Activated naive CD4-positive, alpha-beta T cell treated with anti-CD3 and anti-CD28 coated beads, Interleukin-2, amount 10 ng/mL, durations not matched to agents 7 days and 5 days (primary cell): ENCODE measurements at regions not wholly inside any gene's neighbourhood (a gene's known extent, or its start where the extent isn't known, plus 50 kb on each side); places are given as distances from the start of the nearest gene placed in this dataset.

ENCODE experiments used
- CTCF ChIA-PET: fragments of 350-600 bp; sonication (Branson Sonifier 250); formaldehyde crosslinking; loops from one replicate; lab custom pipeline; 2021; ENCODE audit warnings: antibody characterized with exemption; lab: Charles Lee
- DNase-seq: peaks from one replicate; pipeline ENCODE4 v3.0.0-alpha.2; 2020
- H3K27ac Mint-ChIP-seq: one replicate; pipeline ENCODE4 v1.8.0; 2021; ENCODE audit warnings: mild to moderate bottlenecking, moderate library complexity, mixed read lengths
- H3K27me3 Mint-ChIP-seq: one replicate; pipeline ENCODE4 v1.8.0; 2021; ENCODE audit warnings: mild to moderate bottlenecking, mixed read lengths
- H3K36me3 Mint-ChIP-seq: one replicate; pipeline ENCODE4 v1.8.0; 2021; ENCODE audit warnings: mixed read lengths
- H3K4me1 Mint-ChIP-seq: one replicate; pipeline ENCODE4 v1.8.0; 2021; ENCODE audit warnings: mixed read lengths
- H3K4me3 Mint-ChIP-seq: one replicate; pipeline ENCODE4 v1.8.0; 2021; ENCODE audit warnings: mild to moderate bottlenecking, moderate library complexity, mixed read lengths
- H3K9me3 Mint-ChIP-seq: one replicate; pipeline ENCODE4 v1.8.0; 2021; ENCODE audit warnings: mixed read lengths

- CTCF ChIA-PET = no interaction called here
- Mint-ChIP-seq H3K27ac (no peak overlapping the region), H3K9me3 (no peaks in the 10 kb centered on the region), H3K27me3 (peaks cover 10% of the 10 kb centered on the region), H3K4me3 (no peak overlapping the region), H3K4me1 (no peaks in the 10 kb centered on the region), H3K36me3 (no peaks in the 10 kb centered on the region)
- no peak for DNase-seq
These were observed 420.5 kb downstream of the MTX2 start for GRCh38 chr2:176689711-176690110.

- H3K27ac Mint-ChIP-seq = no peak overlapping the region
- H3K4me3 Mint-ChIP-seq = no peak overlapping the region
- no peaks in the 10 kb centered on the region for H3K4me1 Mint-ChIP-seq
- no peak for DNase-seq
- H3K36me3 Mint-ChIP-seq = no peaks in the 10 kb centered on the region
- no peaks in the 10 kb centered on the region for H3K9me3 Mint-ChIP-seq
- peaks cover 5% of the 10 kb centered on the region for H3K27me3 Mint-ChIP-seq
- CTCF ChIA-PET = no interaction called here
These were observed 422.2 kb downstream of the MTX2 start for GRCh38 chr2:176691471-176691870.

- peaks cover 5% of the 10 kb centered on the region for H3K27me3 Mint-ChIP-seq
- no peak overlapping the region for H3K4me3 Mint-ChIP-seq
- H3K4me1 Mint-ChIP-seq = no peaks in the 10 kb centered on the region
- H3K27ac Mint-ChIP-seq = no peak overlapping the region
- H3K36me3 Mint-ChIP-seq = no peaks in the 10 kb centered on the region
- no peak for DNase-seq
- no peaks in the 10 kb centered on the region for H3K9me3 Mint-ChIP-seq
- CTCF ChIA-PET = no interaction called here
These were observed 423.3 kb downstream of the MTX2 start for GRCh38 chr2:176692533-176692932.

- Mint-ChIP-seq H3K27ac (no peak overlapping the region), H3K36me3 (no peaks in the 10 kb centered on the region), H3K4me1 (no peaks in the 10 kb centered on the region), H3K9me3 (no peaks in the 10 kb centered on the region), H3K27me3 (no peaks in the 10 kb centered on the region), H3K4me3 (no peak overlapping the region)
- no peak for DNase-seq
- CTCF ChIA-PET = no interaction called here
These were observed 429.9 kb downstream of the MTX2 start for GRCh38 chr2:176699098-176699497.

GRCh38 chr2:176699644-176700043 is 430.4 kb downstream of the MTX2 start:
- CTCF ChIA-PET = no interaction called here
- no peaks in the 10 kb centered on the region for H3K9me3 Mint-ChIP-seq
- H3K4me1 Mint-ChIP-seq = no peaks in the 10 kb centered on the region
- DNase-seq = no peak
- H3K27ac Mint-ChIP-seq = no peak overlapping the region
- H3K36me3 Mint-ChIP-seq = no peaks in the 10 kb centered on the region
- H3K27me3 Mint-ChIP-seq = no peaks in the 10 kb centered on the region
- H3K4me3 Mint-ChIP-seq = no peak overlapping the region

GRCh38 chr2:176702131-176702530 is 432.9 kb downstream of the MTX2 start:
- no peaks in the 10 kb centered on the region for H3K27me3 Mint-ChIP-seq
- CTCF ChIA-PET = no interaction called here

GRCh38 chr2:176704282-176704858 is 435.1 kb downstream of the MTX2 start:
- Mint-ChIP-seq H3K9me3 (no peaks in the 10 kb centered on the region), H3K4me1 (no peaks in the 10 kb centered on the region), H3K36me3 (no peaks in the 10 kb centered on the region), H3K4me3 (no peak overlapping the region), H3K27me3 (no peaks in the 10 kb centered on the region), H3K27ac (no peak overlapping the region)
- CTCF ChIA-PET = no interaction called here
- no peak for DNase-seq

More at GRCh38 chr2:176702131-176702530, 432.9 kb downstream of the MTX2 start:
- H3K4me1 Mint-ChIP-seq = no peaks in the 10 kb centered on the region
- H3K36me3 Mint-ChIP-seq = no peaks in the 10 kb centered on the region
- H3K27ac Mint-ChIP-seq = no peak overlapping the region
- no peak overlapping the region for H3K4me3 Mint-ChIP-seq
- DNase-seq = no peak
- no peaks in the 10 kb centered on the region for H3K9me3 Mint-ChIP-seq

GRCh38 chr2:176709149-176709951 is 440.1 kb downstream of the MTX2 start:
- H3K27me3 Mint-ChIP-seq = peaks cover 5% of the 10 kb centered on the region
- H3K36me3 Mint-ChIP-seq = no peaks in the 10 kb centered on the region
- CTCF ChIA-PET = no interaction called here
- no peak overlapping the region for H3K27ac Mint-ChIP-seq
- no peak overlapping the region for H3K4me3 Mint-ChIP-seq
- H3K9me3 Mint-ChIP-seq = no peaks in the 10 kb centered on the region
- H3K4me1 Mint-ChIP-seq = no peaks in the 10 kb centered on the region
- DNase-seq = no peak

GRCh38 chr2:176709991-176710390 is 440.7 kb downstream of the MTX2 start:
- no peak overlapping the region for H3K27ac Mint-ChIP-seq

GRCh38 chr2:176710657-176711186 is 441.5 kb downstream of the MTX2 start:
- no peak for DNase-seq
- Mint-ChIP-seq H3K27me3 (peaks cover 5% of the 10 kb centered on the region), H3K4me1 (no peaks in the 10 kb centered on the region), H3K9me3 (no peaks in the 10 kb centered on the region), H3K27ac (no peak overlapping the region), H3K36me3 (no peaks in the 10 kb centered on the region), H3K4me3 (no peak overlapping the region)
- CTCF ChIA-PET = no interaction called here

More at GRCh38 chr2:176709991-176710390, 440.7 kb downstream of the MTX2 start:
- H3K4me1 Mint-ChIP-seq = no peaks in the 10 kb centered on the region
- CTCF ChIA-PET = no interaction called here
- no peak for DNase-seq
- no peaks in the 10 kb centered on the region for H3K9me3 Mint-ChIP-seq
- peaks cover 5% of the 10 kb centered on the region for H3K27me3 Mint-ChIP-seq
- H3K36me3 Mint-ChIP-seq = no peaks in the 10 kb centered on the region
- no peak overlapping the region for H3K4me3 Mint-ChIP-seq

- no peaks in the 10 kb centered on the region for H3K36me3 Mint-ChIP-seq
- DNase-seq = no peak
- no peaks in the 10 kb centered on the region for H3K9me3 Mint-ChIP-seq
- H3K27ac Mint-ChIP-seq = no peak overlapping the region
- H3K4me1 Mint-ChIP-seq = no peaks in the 10 kb centered on the region
- no peaks in the 10 kb centered on the region for H3K27me3 Mint-ChIP-seq
- H3K4me3 Mint-ChIP-seq = no peak overlapping the region
- CTCF ChIA-PET = no interaction called here
These were observed 456.8 kb downstream of the MTX2 start for GRCh38 chr2:176725873-176726645.

GRCh38 chr2:176727696-176728095 is 458.5 kb downstream of the MTX2 start:
- Mint-ChIP-seq H3K4me3 (no peak overlapping the region), H3K9me3 (no peaks in the 10 kb centered on the region), H3K27ac (no peak overlapping the region), H3K4me1 (no peaks in the 10 kb centered on the region), H3K27me3 (no peaks in the 10 kb centered on the region), H3K36me3 (no peaks in the 10 kb centered on the region)
- CTCF ChIA-PET = no interaction called here
- no peak for DNase-seq

- no peaks in the 10 kb centered on the region for H3K9me3 Mint-ChIP-seq
- no peaks in the 10 kb centered on the region for H3K4me1 Mint-ChIP-seq
- no peaks in the 10 kb centered on the region for H3K27me3 Mint-ChIP-seq
- H3K27ac Mint-ChIP-seq = no peak overlapping the region
- no peak for DNase-seq
- CTCF ChIA-PET = no interaction called here
- no peak overlapping the region for H3K4me3 Mint-ChIP-seq
- no peaks in the 10 kb centered on the region for H3K36me3 Mint-ChIP-seq
These were observed 460.7 kb downstream of the MTX2 start for GRCh38 chr2:176729706-176730569.

GRCh38 chr2:176732780-176733179 is 463.5 kb downstream of the MTX2 start:
- Mint-ChIP-seq H3K4me1 (no peaks in the 10 kb centered on the region), H3K4me3 (no peak overlapping the region), H3K27me3 (no peaks in the 10 kb centered on the region), H3K36me3 (no peaks in the 10 kb centered on the region), H3K27ac (no peak overlapping the region), H3K9me3 (no peaks in the 10 kb centered on the region)
- CTCF ChIA-PET = no interaction called here
- DNase-seq = no peak
